HEK293 (cell line): ENCODE measurements at regions not wholly inside any gene's neighbourhood (a gene's known extent, or its start where the extent isn't known, plus 50 kb on each side); places are given as distances from the start of the nearest gene placed in this dataset.

ENCODE experiments used
- CTCF ChIA-PET: fragments of 350-600 bp; formaldehyde crosslinking; extraction: SDS; loops from one replicate; lab custom pipeline; 2021; ENCODE audit warnings: antibody characterized with exemption; lab: Yijun Ruan, JAX
- POLR2A ChIA-PET: fragments of 300-600 bp; formaldehyde crosslinking; extraction: SDS; loops from one replicate; lab custom pipeline; 2020; ENCODE audit warnings: antibody characterized with exemption, inconsistent platforms; lab: Yijun Ruan, JAX
- H3K27ac ChIP-seq: fragments of 200-500 bp; sonication (Bioruptor generic); 2 replicates; pipeline ENCODE4 v1.5.1; 2014; ENCODE audit warnings: low read depth, low read length, control low read depth, inconsistent platforms; ENCODE audit errors: extremely low read depth
- H3K36me3 ChIP-seq, 2 experiments: fragments of 200-500 bp in 1 of 2; sonication (Bioruptor generic) in 1 of 2; 1 replicate in 1 of 2; 2 replicates in 1 of 2; pipeline ENCODE4 v1.5.1; 2014 to 2017; ENCODE audit warnings: inconsistent platforms in 2 of 2, low read length in 2 of 2; ENCODE audit not compliant: control insufficient read depth in 2 of 2, insufficient read depth in 1 of 2
- H3K4me1 ChIP-seq: fragments of 200-500 bp; sonication (Bioruptor generic); 2 replicates; pipeline ENCODE4 v1.5.1; 2014; ENCODE audit warnings: mild to moderate bottlenecking, low read length, inconsistent platforms; ENCODE audit not compliant: control insufficient read depth, insufficient read depth
- H3K4me3 ChIP-seq: 2 replicates; pipeline ENCODE4 v1.5.1; 2011; ENCODE audit warnings: low read depth, mild to moderate bottlenecking, control low read depth, low read length, moderate library complexity
- H3K9me3 ChIP-seq: fragments of 200-500 bp; sonication (Bioruptor generic); 2 replicates; pipeline ENCODE4 v1.5.1; 2014; ENCODE audit warnings: low read depth, low read length, inconsistent platforms; ENCODE audit not compliant: control insufficient read depth, insufficient read depth
- GLI2 ChIP-seq: fragments of 450-650 bp; formaldehyde crosslinking; IDR thresholded peaks from 2 replicates; pipeline ENCODE4; 2017; ENCODE audit warnings: missing biosample characterization, missing genetic modification characterization, low read depth, borderline replicate concordance
- KLF16 ChIP-seq: fragments of 450-650 bp; formaldehyde crosslinking; IDR thresholded peaks from 2 replicates; pipeline ENCODE4 v1.5.1; 2017; ENCODE audit warnings: missing biosample characterization, missing genetic modification characterization
- PRDM10 ChIP-seq: fragments of 450-650 bp; formaldehyde crosslinking; IDR thresholded peaks from 2 replicates; pipeline ENCODE4 v1.5.1; 2016; ENCODE audit warnings: missing biosample characterization, missing genetic modification characterization
- SP3 ChIP-seq: fragments of 450-650 bp; formaldehyde crosslinking; IDR thresholded peaks from 2 replicates; pipeline ENCODE4 v1.5.1; 2016; ENCODE audit warnings: missing biosample characterization, missing genetic modification characterization
- YY2 ChIP-seq: fragments of 450-650 bp; formaldehyde crosslinking; IDR thresholded peaks from 2 replicates; pipeline ENCODE4 v1.5.1; 2016; ENCODE audit warnings: missing biosample characterization, missing genetic modification characterization
- ZNF112 ChIP-seq: fragments of 450-650 bp; formaldehyde crosslinking; IDR thresholded peaks from 2 replicates; pipeline ENCODE4 v1.5.0; 2017; ENCODE audit warnings: missing biosample characterization, missing genetic modification characterization
- ZNF140 ChIP-seq: fragments of 450-650 bp; formaldehyde crosslinking; IDR thresholded peaks from 2 replicates; pipeline ENCODE4 v1.5.1; 2016; ENCODE audit warnings: missing biosample characterization, missing genetic modification characterization
- ZNF157 ChIP-seq: fragments of 450-650 bp; formaldehyde crosslinking; IDR thresholded peaks from 2 replicates; pipeline ENCODE4 v1.5.1; 2016; ENCODE audit warnings: missing biosample characterization, missing genetic modification characterization
- ZNF23 ChIP-seq: fragments of 450-650 bp; formaldehyde crosslinking; IDR thresholded peaks from 2 replicates; pipeline ENCODE4 v1.5.1; 2016; ENCODE audit warnings: missing biosample characterization, missing genetic modification characterization, borderline replicate concordance
- ZNF248 ChIP-seq: fragments of 450-650 bp; formaldehyde crosslinking; IDR thresholded peaks from 2 replicates; pipeline ENCODE4 v1.5.1; 2017; ENCODE audit warnings: missing biosample characterization, missing genetic modification characterization
- ZNF311 ChIP-seq: fragments of 450-650 bp; formaldehyde crosslinking; IDR thresholded peaks from 2 replicates; pipeline ENCODE4 v1.5.1; 2017; ENCODE audit warnings: missing biosample characterization, missing genetic modification characterization, borderline replicate concordance
- ZNF391 ChIP-seq: fragments of 450-650 bp; formaldehyde crosslinking; IDR thresholded peaks from 2 replicates; pipeline ENCODE4 v1.5.1; 2016; ENCODE audit warnings: low read depth, missing biosample characterization, missing genetic modification characterization, borderline replicate concordance
- ZNF555 ChIP-seq: fragments of 450-650 bp; formaldehyde crosslinking; conservative IDR thresholded peaks from 2 replicates; pipeline ENCODE4 v1.5.1; 2017; ENCODE audit warnings: missing biosample characterization, mild to moderate bottlenecking, missing genetic modification characterization, inconsistent platforms
- ZNF623 ChIP-seq: fragments of 450-650 bp; formaldehyde crosslinking; IDR thresholded peaks from 2 replicates; pipeline ENCODE4 v1.5.1; 2016; ENCODE audit warnings: missing biosample characterization, missing genetic modification characterization
- ZNF692 ChIP-seq: fragments of 450-650 bp; formaldehyde crosslinking; IDR thresholded peaks from 2 replicates; pipeline ENCODE4 v1.5.1; 2016; ENCODE audit warnings: missing biosample characterization, missing genetic modification characterization
- ZNF843 ChIP-seq: fragments of 450-650 bp; formaldehyde crosslinking; IDR thresholded peaks from 2 replicates; pipeline ENCODE4 v1.5.1; 2016; ENCODE audit warnings: missing biosample characterization, missing genetic modification characterization

GRCh38 chr2:58447586-58447985 is 206.5 kb upstream of the FANCL start:
- no peak overlapping the region for H3K4me3 ChIP-seq
- H3K36me3 ChIP-seq = no peaks in the 10 kb centered on the region
- H3K9me3 ChIP-seq = no peaks in the 10 kb centered on the region
- POLR2A ChIA-PET = interaction anchor here (1.0 kb wide), 1 partner anchor 19 kb away, joined by 3 read pairs; no protein-coding TSS in a partner anchor
- H3K4me1 ChIP-seq = no peaks in the 10 kb centered on the region
- TF ChIP-seq ZNF112 (no peak), ZNF555 (no peak), GLI2 (no peak), ZNF311 (tag by site-specific recombination) (no peak), ZNF623 (no peak), ZNF843 (tag by site-specific recombination) (no peak), ZNF692 (no peak), SP3 (tag by site-specific recombination) (no peak), YY2 (tag by site-specific recombination) (no peak), ZNF140 (no peak), ZNF23 (tag by site-specific recombination) (no peak)
- no peak overlapping the region for H3K27ac ChIP-seq
- CTCF ChIA-PET = interaction anchor here (0.6 to 2.0 kb wide), 12 partner anchors 8 to 544 kb away, joined by 3 to 13 read pairs (median 4); no protein-coding TSS in a partner anchor

DNA sequence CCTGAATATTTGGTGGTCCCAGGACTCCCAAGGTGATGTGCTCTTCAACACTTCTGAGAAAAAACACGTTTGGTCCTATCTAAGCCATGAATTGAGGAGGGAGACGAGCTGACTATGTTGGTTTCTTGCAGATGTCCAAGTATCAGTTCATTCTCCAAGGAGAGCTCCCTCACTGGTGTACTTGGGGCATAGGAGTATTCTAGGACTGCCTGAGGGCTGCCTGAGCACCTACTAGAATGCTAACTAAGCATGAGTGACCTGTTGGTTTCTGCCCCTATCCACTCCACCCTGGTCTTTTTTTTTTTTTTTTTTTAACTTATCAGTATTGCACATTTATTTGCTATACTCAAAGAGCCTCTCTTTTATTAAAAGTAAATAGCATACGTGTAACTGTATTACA is 200.5 kb upstream of the FANCL start:
- ChIA-PET POLR2A (no interaction called here), CTCF (interaction anchor here (0.6 to 0.9 kb wide), 3 partner anchors 536 to 762 kb away, joined by 3 read pairs; no protein-coding TSS in a partner anchor)
- no peaks in the 10 kb centered on the region for H3K9me3 ChIP-seq
- no peaks in the 10 kb centered on the region for H3K4me1 ChIP-seq
- TF ChIP-seq ZNF248 (tag by site-specific recombination) (no peak), ZNF157 (tag by site-specific recombination) (peak; percentile 53; the same call in 1 of the 2 replicates), KLF16 (tag by site-specific recombination) (no peak), PRDM10 (no peak)
- H3K27ac ChIP-seq = no peak overlapping the region
- no peak overlapping the region for H3K4me3 ChIP-seq
- no peaks in the 10 kb centered on the region for H3K36me3 ChIP-seq

DNA sequence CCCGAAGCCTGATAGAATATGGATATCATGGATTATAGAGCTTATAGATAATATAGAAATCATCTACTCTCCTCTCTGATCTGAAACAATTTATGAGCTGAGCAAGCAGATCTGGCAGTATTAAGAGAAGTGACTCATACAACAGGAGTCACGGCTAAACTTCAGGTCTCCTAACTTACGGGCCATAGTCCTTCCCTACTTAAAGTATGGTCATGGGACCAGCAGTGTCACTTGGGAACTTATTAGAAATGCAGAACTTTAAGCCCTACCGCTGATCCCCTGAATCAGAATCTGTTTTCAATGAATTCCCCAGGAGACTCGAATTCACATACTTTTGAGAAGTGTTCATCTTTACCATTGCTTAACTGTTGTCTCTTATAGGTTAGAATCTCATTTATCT is 195.7 kb upstream of the FANCL start:
- TF ChIP-seq ZNF391 (tag by site-specific recombination) = no peak
- no peaks in the 10 kb centered on the region for H3K36me3 ChIP-seq
- CTCF ChIA-PET = no interaction called here
- no peaks in the 10 kb centered on the region for H3K9me3 ChIP-seq
- POLR2A ChIA-PET = no interaction called here
- no peak overlapping the region for H3K27ac ChIP-seq
- no peak overlapping the region for H3K4me3 ChIP-seq
- peaks cover 3% of the 10 kb centered on the region; the same call in 1 of the 2 replicates for H3K4me1 ChIP-seq
